ENCODE measurements at regions not wholly inside any gene's neighbourhood (a gene's known extent, or its start where the extent isn't known, plus 50 kb on each side); places are given as distances from the start of the nearest gene placed in this dataset.

DNA sequence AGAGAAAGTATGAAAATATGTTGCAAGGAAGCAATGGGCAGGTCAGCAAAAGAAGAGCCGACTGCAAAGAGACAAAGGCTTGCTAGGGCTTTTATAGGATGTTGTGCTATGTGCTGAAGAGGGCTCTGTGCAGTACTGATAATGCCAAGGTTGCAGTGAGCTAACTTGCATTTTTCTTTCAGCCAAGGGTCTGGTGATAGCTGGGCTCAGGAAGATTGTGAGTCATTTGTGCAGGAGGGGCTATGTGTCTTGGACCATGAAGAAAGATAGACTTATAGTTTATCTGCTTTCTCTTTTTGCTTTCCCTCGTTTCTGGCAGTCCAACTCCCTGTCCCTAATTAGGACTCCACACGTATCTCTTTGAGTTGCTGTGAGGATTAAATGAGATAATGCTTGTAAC, 64.5 kb upstream of the LRIG1 start:
- H3K4me3 ChIP-seq (replicated peaks in 1 of 2; ENCODE audit: low read depth in 2 of 2, low read length in 2 of 2), result no peak overlapping the region
- TF ChIP-seq, protein P1, sequence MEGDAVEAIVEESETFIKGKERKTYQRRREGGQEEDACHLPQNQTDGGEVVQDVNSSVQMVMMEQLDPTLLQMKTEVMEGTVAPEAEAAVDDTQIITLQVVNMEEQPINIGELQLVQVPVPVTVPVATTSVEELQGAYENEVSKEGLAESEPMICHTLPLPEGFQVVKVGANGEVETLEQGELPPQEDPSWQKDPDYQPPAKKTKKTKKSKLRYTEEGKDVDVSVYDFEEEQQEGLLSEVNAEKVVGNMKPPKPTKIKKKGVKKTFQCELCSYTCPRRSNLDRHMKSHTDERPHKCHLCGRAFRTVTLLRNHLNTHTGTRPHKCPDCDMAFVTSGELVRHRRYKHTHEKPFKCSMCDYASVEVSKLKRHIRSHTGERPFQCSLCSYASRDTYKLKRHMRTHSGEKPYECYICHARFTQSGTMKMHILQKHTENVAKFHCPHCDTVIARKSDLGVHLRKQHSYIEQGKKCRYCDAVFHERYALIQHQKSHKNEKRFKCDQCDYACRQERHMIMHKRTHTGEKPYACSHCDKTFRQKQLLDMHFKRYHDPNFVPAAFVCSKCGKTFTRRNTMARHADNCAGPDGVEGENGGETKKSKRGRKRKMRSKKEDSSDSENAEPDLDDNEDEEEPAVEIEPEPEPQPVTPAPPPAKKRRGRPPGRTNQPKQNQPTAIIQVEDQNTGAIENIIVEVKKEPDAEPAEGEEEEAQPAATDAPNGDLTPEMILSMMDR (IDR thresholded peaks at IDR 0.05; ENCODE audit: low read depth, low read length), result no peak
- DNase-seq (ENCODE audit: low read depth in 2 of 2), result peak in 1 of 2 donors; percentile 5

DNA sequence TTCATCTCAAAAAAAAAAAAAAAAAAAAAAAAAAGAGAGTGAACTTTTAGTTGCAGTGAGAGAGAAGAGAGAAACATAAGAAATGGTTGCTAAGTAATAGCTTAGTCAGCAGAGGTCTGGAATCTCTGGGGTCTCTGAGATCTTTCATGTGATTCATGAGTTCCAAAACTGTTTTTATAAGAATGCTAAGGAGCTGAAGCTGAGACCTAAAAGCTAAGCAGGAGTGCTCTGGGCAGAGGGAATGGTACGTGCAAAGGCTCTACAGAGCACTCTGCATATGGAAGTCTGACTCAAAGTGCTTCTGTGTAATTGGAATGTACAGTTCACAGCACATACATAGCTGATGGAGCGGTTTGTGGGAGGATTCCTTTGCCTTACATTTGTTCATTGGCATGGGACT, 66.3 kb upstream of the LRIG1 start:
- no peak overlapping the region for H3K4me3 ChIP-seq (replicated peaks in 1 of 2; ENCODE audit: low read depth in 2 of 2, low read length in 2 of 2)
- peak in 1 of 2 donors; percentile 63 for DNase-seq (ENCODE audit: low read depth in 2 of 2)
- TF ChIP-seq, protein P1 (IDR thresholded peaks at IDR 0.05; ENCODE audit: low read depth, low read length), result no peak

DNA sequence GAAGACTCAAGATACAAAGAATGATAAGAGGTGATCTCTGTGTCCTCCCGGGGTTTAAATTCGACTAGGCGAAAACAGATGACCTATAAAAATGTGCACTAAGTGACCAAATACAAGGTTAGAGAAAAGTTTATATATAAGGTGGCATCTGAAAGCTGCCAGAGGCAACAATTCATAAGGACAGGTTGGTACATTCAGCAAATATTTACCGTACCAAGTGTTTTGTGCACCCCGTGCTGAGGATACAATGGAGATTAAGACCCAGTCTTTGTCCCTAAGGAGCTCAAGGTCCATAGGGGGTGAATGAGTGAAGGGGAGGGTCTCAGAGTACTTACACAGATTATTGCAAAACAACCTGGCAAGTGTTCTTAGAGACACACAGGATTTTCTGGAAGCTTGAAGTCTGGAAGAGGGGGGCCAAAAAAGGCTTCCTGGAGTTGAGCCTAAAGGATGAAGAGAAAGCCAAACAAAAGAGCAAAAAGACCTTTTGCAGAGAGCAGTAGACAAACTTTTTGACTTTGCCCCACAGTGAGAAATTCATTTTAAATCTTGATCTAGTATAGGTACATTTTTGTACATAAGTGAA, 71.4 kb upstream of the LRIG1 start:
- TF ChIP-seq, protein P1 (IDR thresholded peaks at IDR 0.05; ENCODE audit: low read depth, low read length), result no peak
- H3K4me3 ChIP-seq (replicated peaks in 1 of 2; ENCODE audit: low read depth in 2 of 2, low read length in 2 of 2), result no peak overlapping the region
- peak in 1 of 2 donors; percentile 11 for DNase-seq (ENCODE audit: low read depth in 2 of 2)

DNA sequence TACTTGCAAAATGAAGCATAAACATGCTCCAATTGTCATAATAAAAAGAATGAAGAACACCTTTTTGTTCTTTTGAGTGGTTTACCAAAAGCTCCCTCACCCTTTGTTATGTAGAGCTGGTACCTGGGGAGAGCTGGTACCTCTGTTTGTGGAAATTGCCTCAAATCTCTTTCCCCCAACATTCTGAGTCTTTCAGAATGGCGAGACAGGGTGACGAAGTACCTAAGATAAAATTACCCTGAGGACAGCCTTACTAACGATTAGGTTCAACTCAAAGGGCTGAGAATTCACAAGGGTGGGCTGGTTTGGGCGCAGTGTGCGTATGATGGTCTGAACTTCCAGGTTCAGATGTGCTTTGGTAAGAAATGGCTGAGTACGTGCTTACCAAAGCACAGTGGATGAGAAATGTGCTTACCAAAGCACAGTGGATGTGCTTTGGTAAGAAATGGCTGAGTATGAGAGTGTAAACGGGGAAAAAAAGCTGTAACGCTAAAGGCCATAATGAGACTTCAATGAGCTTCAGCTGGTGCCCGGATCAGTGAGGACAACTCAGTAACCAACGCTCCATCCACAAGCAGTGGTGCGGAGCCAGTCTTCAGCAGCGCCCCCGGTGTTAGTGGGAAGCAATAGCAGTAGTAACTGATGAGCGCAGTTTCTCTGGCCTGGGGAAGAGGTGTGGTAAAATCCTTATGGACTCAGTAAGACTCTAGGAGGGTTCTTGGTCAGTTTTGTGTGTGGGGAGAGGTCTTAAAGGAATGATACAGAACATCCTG, 72.3 kb upstream of the LRIG1 start:
- TF ChIP-seq, protein P1 (IDR thresholded peaks at IDR 0.05; ENCODE audit: low read depth, low read length), result peak; percentile 40
- DNase-seq (ENCODE audit: low read depth in 2 of 2), result peak in 1 of 2 donors; percentile 8
- no peak overlapping the region for H3K4me3 ChIP-seq (replicated peaks in 1 of 2; ENCODE audit: low read depth in 2 of 2, low read length in 2 of 2)

DNA sequence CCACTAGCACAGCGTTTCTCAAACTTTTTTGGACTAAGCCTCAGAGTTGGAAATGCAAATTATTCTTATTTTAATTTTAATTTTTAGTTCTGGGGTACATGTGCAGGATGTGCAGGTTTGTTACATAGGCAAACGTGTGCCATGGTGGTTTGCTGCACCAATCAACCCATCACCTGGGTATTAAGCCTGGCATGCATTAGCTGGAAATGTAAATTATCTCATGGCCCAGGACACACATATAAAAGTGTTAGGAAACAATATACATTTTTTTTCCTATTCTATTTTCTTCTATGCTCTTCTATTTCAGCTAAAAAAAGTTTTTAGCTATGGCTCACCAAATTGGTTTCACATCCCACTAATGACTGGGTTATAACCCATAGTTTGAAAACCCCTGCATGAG, 73.3 kb upstream of the LRIG1 start:
- TF ChIP-seq, protein P1 (IDR thresholded peaks at IDR 0.05; ENCODE audit: low read depth, low read length), result no peak
- no peak for DNase-seq (ENCODE audit: low read depth in 2 of 2)
- H3K4me3 ChIP-seq (replicated peaks in 1 of 2; ENCODE audit: low read depth in 2 of 2, low read length in 2 of 2), result no peak overlapping the region

DNA sequence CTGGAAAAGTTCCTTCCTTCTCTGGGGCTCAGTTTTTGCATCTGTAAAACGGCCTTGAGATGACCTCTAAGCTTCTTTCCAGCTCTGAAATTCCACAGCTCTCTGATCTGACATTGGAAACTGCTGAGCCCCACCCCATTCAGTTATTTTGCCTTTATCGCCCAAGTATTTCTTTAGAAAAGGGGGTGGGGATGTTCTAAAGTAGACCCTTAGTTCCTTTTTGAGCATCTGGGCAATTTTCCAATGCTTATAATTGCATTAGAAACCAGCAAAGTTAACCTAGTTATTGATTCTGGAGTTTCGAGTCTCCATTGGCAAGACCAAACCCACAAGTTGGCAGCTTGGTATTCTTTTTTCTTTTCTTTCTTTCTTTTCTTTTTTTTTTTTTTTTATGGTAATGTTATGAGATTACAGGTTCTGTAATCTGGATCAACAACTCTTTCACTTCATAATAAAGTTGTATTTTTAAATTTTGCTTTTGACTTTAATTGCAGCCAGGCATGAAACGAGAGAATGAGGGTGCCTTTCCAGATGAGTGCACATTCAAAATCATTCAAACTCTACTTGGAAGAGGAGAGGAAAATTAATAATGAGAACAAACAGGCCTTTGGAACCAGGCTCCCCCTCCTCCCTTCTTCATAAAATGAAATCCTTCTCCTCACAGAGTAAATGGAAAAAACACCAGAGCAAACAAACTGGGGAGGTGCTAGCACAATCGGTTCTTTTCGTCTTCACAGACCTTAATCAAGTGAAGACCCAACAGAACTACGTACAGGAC, 76.8 kb upstream of the LRIG1 start:
- TF ChIP-seq, protein P1 (IDR thresholded peaks at IDR 0.05; ENCODE audit: low read depth, low read length), result no peak
- no peak for DNase-seq (ENCODE audit: low read depth in 2 of 2)
- no peak overlapping the region for H3K4me3 ChIP-seq (replicated peaks in 1 of 2; ENCODE audit: low read depth in 2 of 2, low read length in 2 of 2)

All from cardiac fibroblast (primary cell).